Type B pancreatic cell (in vitro differentiated cells): ENCODE measurements at regions not wholly inside any gene's neighbourhood (a gene's known extent, or its start where the extent isn't known, plus 50 kb on each side); places are given as distances from the start of the nearest gene placed in this dataset.

Experiments
- DNase-seq: peaks from one replicate; pipeline ENCODE4 v3.0.0; 2021; ENCODE audit warnings: mixed read lengths; ENCODE audit not compliant: unreplicated experiment; ENCODE audit errors: extremely low spot score
- H3K27ac Mint-ChIP-seq: 2 replicates; pipeline ENCODE4 v1.8.0; 2021; ENCODE audit warnings: mild to moderate bottlenecking, mixed read lengths
- H3K27me3 Mint-ChIP-seq: 2 replicates; pipeline ENCODE4 v1.8.0; 2021; ENCODE audit warnings: mixed read lengths
- H3K36me3 Mint-ChIP-seq: 2 replicates; pipeline ENCODE4 v1.8.0; 2021; ENCODE audit warnings: mixed read lengths
- H3K4me1 Mint-ChIP-seq: one replicate; pipeline ENCODE4 v1.8.0; 2021; ENCODE audit warnings: mixed read lengths; ENCODE audit not compliant: unreplicated experiment
- H3K4me3 Mint-ChIP-seq: 2 replicates; pipeline ENCODE4 v1.8.0; 2021; ENCODE audit warnings: mild to moderate bottlenecking, mixed read lengths
- H3K9me3 Mint-ChIP-seq: 2 replicates; pipeline ENCODE4 v1.8.0; 2021; ENCODE audit warnings: mixed read lengths
- CTCF ChIP-seq: fragments of 200-600 bp; sonication (generic); conservative IDR thresholded peaks from 2 replicates; pipeline ENCODE4 v1.5.0; 2021; ENCODE audit warnings: antibody characterized with exemption, mild to moderate bottlenecking

- TF ChIP-seq CTCF, result no peak
- DNase-seq, result no peak
- Mint-ChIP-seq H3K4me3 (no peak overlapping the region), H3K4me1 (no peaks in the 10 kb centered on the region), H3K27me3 (no peaks in the 10 kb centered on the region), H3K27ac (no peak overlapping the region), H3K9me3 (no peaks in the 10 kb centered on the region), H3K36me3 (no peaks in the 10 kb centered on the region)
Observed at GRCh38 chr4:23120374-23120773, 427.6 kb downstream of the GBA3 start.

DNA sequence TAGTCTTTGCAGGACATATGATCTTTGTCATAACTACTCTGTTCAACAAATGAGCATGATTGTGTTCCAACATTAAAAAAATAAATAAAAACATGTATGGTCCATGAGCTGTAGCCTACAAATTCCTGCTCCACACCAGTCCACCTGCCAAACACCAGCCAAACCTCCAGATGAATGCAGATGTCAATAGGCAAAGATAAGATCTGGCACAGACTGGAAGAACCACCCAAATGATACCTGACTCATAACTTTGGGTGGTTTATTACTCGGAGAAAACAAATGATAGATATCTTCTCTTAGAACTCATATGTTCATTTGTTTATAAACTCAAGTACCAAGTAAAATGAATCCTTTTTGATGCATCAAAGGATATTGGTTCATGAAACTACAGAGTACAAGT lies 425.1 kb downstream of the GBA3 start:
- Mint-ChIP-seq H3K27me3 (peaks cover 5% of the 10 kb centered on the region), H3K4me1 (no peaks in the 10 kb centered on the region), H3K4me3 (no peak overlapping the region), H3K9me3 (no peaks in the 10 kb centered on the region), H3K27ac (peak overlapping the region; percentile 21), H3K36me3 (no peaks in the 10 kb centered on the region)
- no peak for DNase-seq
- no peak for TF ChIP-seq CTCF

- Mint-ChIP-seq H3K9me3 (no peaks in the 10 kb centered on the region), H3K4me1 (no peaks in the 10 kb centered on the region), H3K27me3 (peaks cover 5% of the 10 kb centered on the region), H3K27ac (no peak overlapping the region), H3K36me3 (no peaks in the 10 kb centered on the region), H3K4me3 (no peak overlapping the region)
- no peak for DNase-seq
- TF ChIP-seq CTCF, result no peak
Observed at GRCh38 chr4:23114538-23114937, 421.8 kb downstream of the GBA3 start.

DNA sequence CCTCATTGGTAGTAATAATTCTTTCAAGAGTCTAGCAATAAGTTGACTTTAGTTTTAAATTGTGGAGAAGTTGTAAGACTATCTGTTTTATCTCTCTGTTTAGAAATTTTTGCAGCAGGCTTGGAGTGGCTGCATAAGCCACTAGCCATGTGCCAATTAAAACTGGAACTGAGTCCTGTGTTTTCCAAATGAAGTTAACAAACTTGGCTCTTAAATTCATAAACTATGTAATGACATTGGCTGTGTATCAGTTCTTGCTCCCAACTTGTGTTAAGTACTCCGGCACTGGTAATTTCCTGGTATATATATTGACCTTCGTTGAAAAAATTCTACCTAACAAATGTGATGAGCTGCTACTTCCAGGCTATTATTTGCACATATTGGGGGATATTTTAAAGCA lies 420.4 kb downstream of the GBA3 start:
- Mint-ChIP-seq H3K27ac (no peak overlapping the region), H3K36me3 (no peaks in the 10 kb centered on the region), H3K9me3 (no peaks in the 10 kb centered on the region), H3K4me1 (no peaks in the 10 kb centered on the region), H3K27me3 (peaks cover 5% of the 10 kb centered on the region), H3K4me3 (no peak overlapping the region)
- TF ChIP-seq CTCF, result no peak
- DNase-seq, result no peak

GRCh38 chr4:23106516-23106915 lies 413.8 kb downstream of the GBA3 start:
- Mint-ChIP-seq H3K9me3 (no peaks in the 10 kb centered on the region), H3K4me3 (no peak overlapping the region), H3K4me1 (no peaks in the 10 kb centered on the region), H3K27ac (no peak overlapping the region), H3K27me3 (no peaks in the 10 kb centered on the region), H3K36me3 (no peaks in the 10 kb centered on the region)
- no peak for TF ChIP-seq CTCF
- DNase-seq, result no peak

- Mint-ChIP-seq H3K4me3 (no peak overlapping the region), H3K27ac (no peak overlapping the region), H3K9me3 (no peaks in the 10 kb centered on the region), H3K36me3 (no peaks in the 10 kb centered on the region), H3K4me1 (no peaks in the 10 kb centered on the region), H3K27me3 (no peaks in the 10 kb centered on the region)
- TF ChIP-seq CTCF, result no peak
- DNase-seq, result no peak
Observed at GRCh38 chr4:23105759-23106370, 413.1 kb downstream of the GBA3 start.
